ENCODE measurements at regions not wholly inside any gene's neighbourhood (a gene's known extent, or its start where the extent isn't known, plus 50 kb on each side); places are given as distances from the start of the nearest gene placed in this dataset.

DNA sequence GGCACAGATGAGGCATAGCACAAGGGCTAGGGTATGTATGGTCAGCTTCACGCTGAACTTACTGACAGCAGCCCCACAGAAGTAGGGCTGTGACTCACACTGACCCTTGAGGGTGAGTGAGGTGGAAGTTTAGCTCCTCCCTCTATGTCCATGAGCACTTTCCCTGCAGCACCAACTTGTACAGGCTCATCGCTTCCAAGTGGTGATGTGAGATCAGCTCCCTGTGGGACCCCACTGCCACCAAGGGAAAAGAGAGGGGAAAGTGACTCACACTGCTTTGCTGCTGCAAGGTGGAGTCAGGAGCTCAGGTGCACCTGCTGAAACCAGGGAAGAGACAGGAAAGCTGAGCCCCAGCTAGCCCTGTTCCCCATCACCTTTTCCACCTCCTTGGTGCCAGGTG is 91.5 kb downstream of the TEX51 start:
- no peak for FAIRE-seq
- DNase-seq (ENCODE audit: insufficient read length, low spot score): no peak

DNA sequence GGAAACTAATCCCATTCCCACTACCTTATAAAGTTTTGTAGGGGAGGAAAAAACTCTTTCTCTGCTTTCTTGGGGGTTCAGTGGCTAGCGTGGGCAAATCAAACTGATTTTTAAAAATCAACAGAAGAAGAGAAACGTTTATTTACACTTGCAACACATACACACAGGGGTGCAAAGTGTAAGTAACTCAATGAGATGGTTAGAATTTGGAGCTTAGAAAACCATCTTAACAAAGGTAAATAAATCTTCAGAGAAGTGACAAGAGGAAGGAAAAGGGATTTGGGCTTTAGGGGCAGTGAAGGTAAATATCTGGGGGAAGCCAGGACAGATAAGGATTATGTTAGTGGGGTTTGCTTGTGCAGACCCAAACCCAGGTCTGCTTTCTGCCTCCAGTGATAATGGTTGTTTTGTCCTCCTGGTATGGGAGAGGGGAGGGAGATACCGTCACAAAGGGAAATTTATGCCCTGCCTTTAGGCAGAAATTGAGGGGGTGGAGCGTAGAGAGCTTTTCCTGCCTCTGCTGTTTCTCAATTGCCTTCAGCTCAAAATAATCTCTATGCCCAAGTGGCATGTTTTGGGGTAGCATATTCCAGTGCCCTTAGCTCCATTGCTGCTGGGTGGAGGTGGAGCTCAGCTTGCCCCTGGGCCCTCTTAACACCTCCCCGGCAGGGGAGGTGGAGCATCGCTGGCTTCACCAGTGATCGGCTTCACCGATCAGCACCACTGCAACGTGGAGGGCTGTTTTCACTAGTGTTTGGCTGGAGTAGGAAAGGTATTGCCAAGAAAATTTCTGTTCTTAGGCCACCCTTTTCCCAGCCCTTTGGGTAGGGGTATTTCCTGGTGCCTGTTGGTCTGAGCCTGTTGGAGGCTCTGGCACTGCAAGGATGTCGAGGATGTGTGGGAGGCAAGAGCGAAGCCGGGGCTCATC is 92.2 kb downstream of the TEX51 start:
- FAIRE-seq: no peak

DNA sequence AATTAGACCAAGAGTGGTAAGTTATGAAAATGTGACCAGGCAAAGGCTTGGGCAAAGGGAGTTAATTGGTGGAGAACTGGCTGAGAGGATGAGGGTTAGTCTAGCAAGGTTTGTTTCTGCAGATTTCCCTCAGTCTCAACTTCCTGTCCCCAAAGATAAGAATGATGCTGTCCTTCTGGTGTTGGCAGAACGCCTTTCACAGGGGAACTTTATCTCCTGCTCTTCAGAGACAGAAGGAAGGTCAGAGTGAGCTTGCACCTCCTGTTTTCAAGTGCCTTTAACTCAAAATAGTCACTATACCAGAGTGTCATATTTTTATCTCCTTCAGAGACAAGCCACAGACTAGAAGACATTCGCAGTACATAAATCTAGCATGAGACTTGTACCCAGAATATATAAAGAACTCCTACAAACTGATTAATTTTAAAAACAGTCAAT is 95.7 kb downstream of the TEX51 start:
- DNase-seq (ENCODE audit: insufficient read length, low spot score): no peak
- FAIRE-seq: no peak

More for the DNA sequence above, 92.2 kb downstream of the TEX51 start:
- DNase-seq (ENCODE audit: insufficient read length, low spot score): no peak

DNA sequence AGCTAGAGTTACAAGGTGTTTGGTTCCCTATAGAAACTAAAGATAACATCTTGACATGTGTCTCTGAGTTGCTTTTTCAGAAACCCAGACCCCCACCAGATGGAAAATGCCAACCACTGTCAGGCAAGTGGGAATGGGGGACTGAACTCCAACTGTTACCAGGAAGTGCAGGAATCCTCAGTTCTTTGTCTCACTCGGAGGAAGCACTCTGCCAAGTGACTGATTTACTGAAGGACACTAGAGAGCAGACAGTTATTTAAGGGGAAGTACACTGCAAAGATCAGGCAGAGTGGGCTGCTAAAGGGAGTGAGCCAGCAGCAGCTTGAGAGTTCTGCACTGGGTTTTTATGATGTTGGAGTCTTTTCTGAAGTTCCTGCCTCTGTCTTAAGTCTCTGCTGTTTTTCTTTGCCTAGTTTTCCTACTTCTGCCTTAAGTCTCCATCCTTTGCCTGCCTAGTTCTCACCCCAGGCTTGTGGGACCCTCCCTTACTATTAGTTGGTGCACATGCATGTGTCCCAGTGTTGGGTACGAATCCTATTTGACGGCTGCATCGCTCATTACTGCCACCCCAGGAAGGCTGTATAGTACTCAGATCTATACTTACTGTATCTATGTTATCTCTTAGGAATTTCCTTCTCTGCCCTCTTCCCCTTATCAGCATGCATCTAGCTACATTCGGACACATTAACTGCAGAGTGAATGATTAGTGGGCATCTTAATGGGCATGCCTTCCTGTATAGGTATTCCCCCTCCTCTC is 97.1 kb downstream of the TEX51 start:
- no peak for DNase-seq (ENCODE audit: insufficient read length, low spot score)
- FAIRE-seq: no peak

DNA sequence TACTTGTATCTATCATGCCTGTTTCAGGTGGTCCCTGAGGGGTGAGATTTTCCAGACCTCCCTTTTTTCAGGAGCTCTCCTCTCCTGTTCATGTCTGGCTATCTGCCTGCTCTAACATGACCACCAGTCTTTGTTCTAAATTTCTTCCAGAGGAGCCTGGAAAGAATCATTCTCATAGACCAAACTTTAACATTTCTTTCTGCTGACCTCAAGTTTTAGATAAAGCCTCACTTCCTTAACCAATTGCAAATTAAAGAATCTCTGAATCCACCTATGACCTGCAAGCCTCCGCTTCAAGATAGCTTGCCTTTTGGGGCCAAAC is 97.6 kb downstream of the TEX51 start:
- FAIRE-seq (no peak), DNase-seq (ENCODE audit: insufficient read length, low spot score) (no peak)
